ENCODE measurements at regions not wholly inside any gene's neighbourhood (a gene's known extent, or its start where the extent isn't known, plus 50 kb on each side); places are given as distances from the start of the nearest gene placed in this dataset.

GRCh38 chr4:36917413-36917812 lies 327.1 kb upstream of the NWD2 start:
- no peak overlapping the region for H3K4me3 ChIP-seq (ENCODE audit: low read depth, low read length)
- H3K36me3 ChIP-seq (ENCODE audit: control insufficient read depth, insufficient read depth, low read length): no peaks in the 10 kb centered on the region
- DNase-seq (ENCODE audit: low read depth in 4 of 6, low spot score in 6 of 6): no peak
- H3K27ac ChIP-seq (ENCODE audit: low read depth, low read length): no peak overlapping the region
- WGBS (ENCODE audit: insufficient coverage): 100% methylated on average over 5 of the region's 6 CpGs
- no peaks in the 10 kb centered on the region for H3K27me3 ChIP-seq (ENCODE audit: control insufficient read depth, insufficient read depth, low read length)
- no peaks in the 10 kb centered on the region for H3K9me3 ChIP-seq (ENCODE audit: control insufficient read depth, insufficient read depth, low read length)
- H3K4me1 ChIP-seq (ENCODE audit: control insufficient read depth, insufficient read depth, low read length): no peaks in the 10 kb centered on the region

GRCh38 chr4:36919721-36920120 lies 324.8 kb upstream of the NWD2 start:
- Histone ChIP-seq H3K9me3 (ENCODE audit: control insufficient read depth, insufficient read depth, low read length) (no peaks in the 10 kb centered on the region), H3K27ac (ENCODE audit: low read depth, low read length) (no peak overlapping the region), H3K36me3 (ENCODE audit: control insufficient read depth, insufficient read depth, low read length) (no peaks in the 10 kb centered on the region), H3K4me3 (ENCODE audit: low read depth, low read length) (no peak overlapping the region), H3K4me1 (ENCODE audit: control insufficient read depth, insufficient read depth, low read length) (no peaks in the 10 kb centered on the region), H3K27me3 (ENCODE audit: control insufficient read depth, insufficient read depth, low read length) (no peaks in the 10 kb centered on the region)
- peak in 2 of 6 donors; percentile 14 to 34 for DNase-seq (ENCODE audit: low read depth in 4 of 6, low spot score in 6 of 6)
- no CpG with 5 or more reads among the region's 2 CpGs for WGBS (ENCODE audit: insufficient coverage)

GRCh38 chr4:36921476-36922216 lies 322.9 kb upstream of the NWD2 start:
- no peak overlapping the region for H3K27ac ChIP-seq (ENCODE audit: low read depth, low read length)
- no peaks in the 10 kb centered on the region for H3K27me3 ChIP-seq (ENCODE audit: control insufficient read depth, insufficient read depth, low read length)
- H3K4me1 ChIP-seq (ENCODE audit: control insufficient read depth, insufficient read depth, low read length): no peaks in the 10 kb centered on the region
- H3K36me3 ChIP-seq (ENCODE audit: control insufficient read depth, insufficient read depth, low read length): no peaks in the 10 kb centered on the region
- no peaks in the 10 kb centered on the region for H3K9me3 ChIP-seq (ENCODE audit: control insufficient read depth, insufficient read depth, low read length)
- DNase-seq (ENCODE audit: low read depth in 4 of 6, low spot score in 6 of 6): no peak
- H3K4me3 ChIP-seq (ENCODE audit: low read depth, low read length): no peak overlapping the region

GRCh38 chr4:36930562-36931111 lies 313.9 kb upstream of the NWD2 start:
- Histone ChIP-seq H3K27ac (ENCODE audit: low read depth, low read length) (no peak overlapping the region), H3K27me3 (ENCODE audit: control insufficient read depth, insufficient read depth, low read length) (no peaks in the 10 kb centered on the region), H3K9me3 (ENCODE audit: control insufficient read depth, insufficient read depth, low read length) (no peaks in the 10 kb centered on the region), H3K4me1 (ENCODE audit: control insufficient read depth, insufficient read depth, low read length) (no peaks in the 10 kb centered on the region), H3K36me3 (ENCODE audit: control insufficient read depth, insufficient read depth, low read length) (no peaks in the 10 kb centered on the region), H3K4me3 (ENCODE audit: low read depth, low read length) (no peak overlapping the region)
- no CpG with 5 or more reads among the region's 1 CpG for WGBS (ENCODE audit: insufficient coverage)
- peak in 1 of 6 donors; percentile 38 for DNase-seq (ENCODE audit: low read depth in 4 of 6, low spot score in 6 of 6)

- no peak overlapping the region for H3K4me3 ChIP-seq (ENCODE audit: low read depth, low read length)
- no peaks in the 10 kb centered on the region for H3K9me3 ChIP-seq (ENCODE audit: control insufficient read depth, insufficient read depth, low read length)
- peak in 1 of 6 donors; percentile 63 for DNase-seq (ENCODE audit: low read depth in 4 of 6, low spot score in 6 of 6)
- no CpG with 5 or more reads among the region's 2 CpGs for WGBS (ENCODE audit: insufficient coverage)
- no peaks in the 10 kb centered on the region for H3K27me3 ChIP-seq (ENCODE audit: control insufficient read depth, insufficient read depth, low read length)
- H3K4me1 ChIP-seq (ENCODE audit: control insufficient read depth, insufficient read depth, low read length): no peaks in the 10 kb centered on the region
- no peak overlapping the region for H3K27ac ChIP-seq (ENCODE audit: low read depth, low read length)
- no peaks in the 10 kb centered on the region for H3K36me3 ChIP-seq (ENCODE audit: control insufficient read depth, insufficient read depth, low read length)
These were observed 300.3 kb upstream of the NWD2 start for GRCh38 chr4:36944232-36944631.

GRCh38 chr4:36961420-36961819 lies 283.1 kb upstream of the NWD2 start:
- Histone ChIP-seq H3K27ac (ENCODE audit: low read depth, low read length) (no peak overlapping the region), H3K4me1 (ENCODE audit: control insufficient read depth, insufficient read depth, low read length) (no peaks in the 10 kb centered on the region), H3K9me3 (ENCODE audit: control insufficient read depth, insufficient read depth, low read length) (no peaks in the 10 kb centered on the region), H3K36me3 (ENCODE audit: control insufficient read depth, insufficient read depth, low read length) (no peaks in the 10 kb centered on the region), H3K27me3 (ENCODE audit: control insufficient read depth, insufficient read depth, low read length) (no peaks in the 10 kb centered on the region), H3K4me3 (ENCODE audit: low read depth, low read length) (no peak overlapping the region)
- peak in 1 of 6 donors; percentile 37 for DNase-seq (ENCODE audit: low read depth in 4 of 6, low spot score in 6 of 6)
- no CpG with 5 or more reads among the region's 1 CpG for WGBS (ENCODE audit: insufficient coverage)

GRCh38 chr4:36966756-36967460 lies 277.6 kb upstream of the NWD2 start:
- no peaks in the 10 kb centered on the region for H3K27me3 ChIP-seq (ENCODE audit: control insufficient read depth, insufficient read depth, low read length)
- H3K4me3 ChIP-seq (ENCODE audit: low read depth, low read length): no peak overlapping the region
- H3K4me1 ChIP-seq (ENCODE audit: control insufficient read depth, insufficient read depth, low read length): no peaks in the 10 kb centered on the region
- no peaks in the 10 kb centered on the region for H3K9me3 ChIP-seq (ENCODE audit: control insufficient read depth, insufficient read depth, low read length)
- DNase-seq (ENCODE audit: low read depth in 4 of 6, low spot score in 6 of 6): no peak
- no CpG with 5 or more reads among the region's 2 CpGs for WGBS (ENCODE audit: insufficient coverage)
- H3K36me3 ChIP-seq (ENCODE audit: control insufficient read depth, insufficient read depth, low read length): no peaks in the 10 kb centered on the region
- H3K27ac ChIP-seq (ENCODE audit: low read depth, low read length): no peak overlapping the region

GRCh38 chr4:36979533-36979932 lies 265.0 kb upstream of the NWD2 start:
- Histone ChIP-seq H3K4me1 (ENCODE audit: control insufficient read depth, insufficient read depth, low read length) (no peaks in the 10 kb centered on the region), H3K4me3 (ENCODE audit: low read depth, low read length) (no peak overlapping the region), H3K27ac (ENCODE audit: low read depth, low read length) (no peak overlapping the region), H3K36me3 (ENCODE audit: control insufficient read depth, insufficient read depth, low read length) (no peaks in the 10 kb centered on the region), H3K27me3 (ENCODE audit: control insufficient read depth, insufficient read depth, low read length) (no peaks in the 10 kb centered on the region), H3K9me3 (ENCODE audit: control insufficient read depth, insufficient read depth, low read length) (no peaks in the 10 kb centered on the region)
- 100% methylated on average over 1 of the region's 1 CpG for WGBS (ENCODE audit: insufficient coverage)
- DNase-seq (ENCODE audit: low read depth in 4 of 6, low spot score in 6 of 6): no peak

GRCh38 chr4:36990128-36990872 lies 254.2 kb upstream of the NWD2 start:
- DNase-seq (ENCODE audit: low read depth in 4 of 6, low spot score in 6 of 6): peak in 2 of 6 donors; percentile 29 to 58

More at GRCh38 chr4:36990128-36990872, 254.2 kb upstream of the NWD2 start:
- Histone ChIP-seq H3K4me3 (ENCODE audit: low read depth, low read length) (no peak overlapping the region), H3K4me1 (ENCODE audit: control insufficient read depth, insufficient read depth, low read length) (no peaks in the 10 kb centered on the region), H3K27ac (ENCODE audit: low read depth, low read length) (no peak overlapping the region), H3K27me3 (ENCODE audit: control insufficient read depth, insufficient read depth, low read length) (no peaks in the 10 kb centered on the region), H3K36me3 (ENCODE audit: control insufficient read depth, insufficient read depth, low read length) (no peaks in the 10 kb centered on the region), H3K9me3 (ENCODE audit: control insufficient read depth, insufficient read depth, low read length) (no peaks in the 10 kb centered on the region)
- 55% methylated on average over 3 of the region's 3 CpGs for WGBS (ENCODE audit: insufficient coverage)

Measured in spinal cord (tissue), 9 donors.